ENCODE measurements at regions not wholly inside any gene's neighbourhood (a gene's known extent, or its start where the extent isn't known, plus 50 kb on each side); places are given as distances from the start of the nearest gene placed in this dataset.
A peak's percentile ranks its signal among the peaks of the same experiment; 100 is the strongest.

DNA sequence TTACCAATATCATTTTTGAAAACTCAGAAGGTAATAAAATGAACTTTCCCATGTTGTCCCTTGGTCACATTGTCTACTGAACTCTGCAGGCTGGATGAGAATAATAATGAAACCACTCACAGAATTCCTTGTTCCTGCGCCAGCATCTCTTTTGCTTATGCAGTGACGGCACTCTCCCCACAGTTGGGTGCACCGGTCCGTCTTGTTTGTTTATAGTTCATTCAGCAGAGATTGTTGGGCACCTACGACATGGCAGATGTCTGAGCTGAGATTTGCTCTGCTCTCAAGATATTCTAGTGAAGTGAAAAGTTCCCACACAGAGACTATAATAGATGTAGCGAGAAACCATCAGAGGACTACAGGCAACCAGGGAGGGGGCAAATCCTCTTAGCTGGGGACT is 375.7 kb upstream of the CDH11 start:
- no peak for DNase-seq (ENCODE audit: low spot score)

DNA sequence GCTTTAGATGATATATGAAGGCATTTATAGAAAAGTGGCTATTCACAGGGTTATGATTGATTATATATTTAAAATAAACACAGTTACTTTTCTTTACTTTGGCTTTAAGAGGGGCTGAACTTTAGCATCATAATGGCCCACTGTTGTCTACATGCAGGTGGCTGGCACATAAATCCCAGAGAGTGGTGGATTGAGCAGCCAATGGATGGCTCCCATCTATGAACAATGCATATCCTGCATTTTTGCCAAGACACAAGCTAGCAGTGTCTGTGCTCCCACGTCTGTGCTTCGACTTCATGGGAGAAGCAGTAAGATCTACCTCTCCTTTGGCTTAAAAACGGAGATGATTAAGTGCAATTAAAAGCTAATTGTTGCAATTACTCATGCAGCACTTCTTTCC is 373.2 kb upstream of the CDH11 start:
- no peak for DNase-seq (ENCODE audit: low spot score)

DNA sequence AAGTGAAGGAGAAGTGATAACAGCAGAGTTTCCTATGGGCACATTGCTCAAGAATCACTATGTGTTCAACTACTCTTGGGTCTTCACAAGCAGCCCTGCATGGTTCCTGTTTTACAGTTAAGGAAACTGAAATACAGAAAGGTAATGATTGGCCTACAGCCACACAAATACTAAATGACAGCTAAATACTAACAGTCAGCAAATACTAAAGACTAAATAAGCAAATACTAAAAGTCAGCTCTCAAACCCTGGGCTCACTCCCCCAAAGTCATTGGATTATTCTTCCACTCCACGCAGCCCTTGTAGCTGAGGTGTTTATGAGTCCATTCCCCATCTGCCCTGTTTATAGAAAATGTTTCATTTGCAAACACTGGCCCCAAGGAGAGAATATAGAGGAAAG is 372.7 kb upstream of the CDH11 start:
- no peak for DNase-seq (ENCODE audit: low spot score)

DNA sequence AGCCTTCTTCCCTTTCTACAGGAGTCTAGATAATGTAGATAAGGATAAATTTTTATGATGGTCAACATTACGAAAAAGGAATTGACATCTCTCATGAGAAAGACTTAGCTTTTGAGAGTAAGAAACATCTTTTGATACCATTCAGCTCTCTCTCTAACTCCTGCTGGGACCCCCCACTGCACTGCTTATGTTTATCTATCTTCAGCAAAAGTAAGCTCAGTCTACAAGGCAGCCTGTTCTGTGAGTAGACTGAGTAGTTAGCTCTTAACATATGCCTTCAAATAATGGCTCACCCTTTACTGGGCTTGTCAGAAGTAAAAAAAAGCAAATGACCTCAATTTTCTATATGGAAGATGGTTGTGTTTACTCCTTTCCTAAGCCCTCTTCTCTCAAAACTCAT is 372.2 kb upstream of the CDH11 start:
- DNase-seq (ENCODE audit: low spot score) = no peak

DNA sequence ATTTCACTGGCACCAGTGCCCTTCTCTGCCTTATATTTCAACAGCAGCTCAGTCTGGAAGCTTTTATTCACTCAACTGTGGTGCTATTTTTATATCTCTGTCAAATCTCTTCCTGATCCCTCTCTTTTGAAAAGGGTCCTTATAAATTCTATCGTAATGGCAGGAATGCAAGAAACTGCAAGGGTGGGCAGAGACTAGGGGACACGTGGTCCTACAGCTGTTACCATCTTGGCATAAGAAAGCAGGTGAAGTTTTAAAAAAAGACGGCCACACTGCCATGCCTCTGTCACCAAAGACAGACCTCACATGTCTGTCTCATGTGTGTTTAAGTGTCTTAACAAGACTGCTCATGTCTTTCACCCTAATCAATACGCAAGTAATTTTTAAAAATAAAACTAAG is 368.4 kb upstream of the CDH11 start:
- DNase-seq (ENCODE audit: low spot score) = no peak

DNA sequence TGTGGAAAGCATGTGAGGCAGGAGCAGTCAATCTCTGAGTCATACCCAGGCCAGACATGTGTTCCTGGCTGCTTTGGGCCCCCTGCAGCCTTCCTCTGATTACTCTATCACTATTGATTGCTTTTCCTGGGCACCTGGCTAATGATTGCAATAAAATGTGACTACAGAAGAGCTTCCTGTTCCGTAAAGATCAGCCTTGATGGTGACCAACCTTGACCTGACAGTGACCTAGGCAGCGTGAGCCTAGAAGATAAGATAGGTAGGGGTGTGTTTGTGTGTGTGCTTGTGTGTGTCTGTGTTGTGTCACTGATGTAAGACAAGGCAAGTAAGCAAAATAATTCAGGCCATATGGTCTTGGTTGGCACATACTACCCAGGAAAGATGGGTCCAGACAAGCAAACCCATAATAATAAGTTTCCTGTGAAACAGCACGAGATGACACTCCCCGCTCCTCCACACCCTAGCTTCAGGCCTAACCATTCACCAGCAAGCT is 367.7 kb upstream of the CDH11 start:
- peak; percentile 6 for DNase-seq (ENCODE audit: low spot score)

DNA sequence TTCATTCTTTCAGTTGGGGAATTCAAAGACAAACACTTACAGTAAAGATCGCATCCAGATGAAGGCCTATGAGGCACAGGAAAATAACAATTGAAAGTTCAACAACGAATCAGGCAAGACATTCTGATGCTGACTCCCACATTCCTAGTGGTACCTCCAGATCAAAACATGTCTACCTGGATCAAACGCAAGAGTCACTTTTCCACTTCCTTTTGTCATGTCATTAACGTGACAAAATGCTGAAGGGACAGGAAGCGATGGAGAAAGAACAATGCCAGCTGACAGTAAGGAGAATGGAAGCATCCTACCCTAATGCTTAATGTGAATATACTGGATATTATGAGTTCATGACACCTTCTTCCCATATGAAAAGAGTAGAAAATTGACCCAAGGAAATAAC is 365.4 kb upstream of the CDH11 start:
- DNase-seq (ENCODE audit: low spot score) = no peak

DNA sequence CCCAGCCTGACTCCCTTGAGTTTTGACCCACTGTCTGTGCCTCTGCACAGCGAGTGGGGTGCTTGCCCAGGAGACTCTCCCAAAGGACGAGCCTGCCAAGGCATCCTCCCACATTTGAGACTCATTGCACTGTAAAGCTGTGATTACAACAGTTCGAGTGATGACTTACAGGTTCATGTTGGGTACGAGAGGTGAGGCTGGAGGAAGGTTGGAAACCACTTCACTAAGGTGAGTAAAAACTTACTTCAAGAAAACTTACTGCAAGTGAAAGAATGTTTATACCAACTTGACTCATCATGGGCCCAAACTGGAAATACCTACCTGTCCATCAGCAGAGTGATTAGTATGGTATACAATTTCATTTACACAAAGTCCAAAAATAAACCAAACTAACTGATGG is 360.1 kb upstream of the CDH11 start:
- DNase-seq (ENCODE audit: low spot score) = no peak

DNA sequence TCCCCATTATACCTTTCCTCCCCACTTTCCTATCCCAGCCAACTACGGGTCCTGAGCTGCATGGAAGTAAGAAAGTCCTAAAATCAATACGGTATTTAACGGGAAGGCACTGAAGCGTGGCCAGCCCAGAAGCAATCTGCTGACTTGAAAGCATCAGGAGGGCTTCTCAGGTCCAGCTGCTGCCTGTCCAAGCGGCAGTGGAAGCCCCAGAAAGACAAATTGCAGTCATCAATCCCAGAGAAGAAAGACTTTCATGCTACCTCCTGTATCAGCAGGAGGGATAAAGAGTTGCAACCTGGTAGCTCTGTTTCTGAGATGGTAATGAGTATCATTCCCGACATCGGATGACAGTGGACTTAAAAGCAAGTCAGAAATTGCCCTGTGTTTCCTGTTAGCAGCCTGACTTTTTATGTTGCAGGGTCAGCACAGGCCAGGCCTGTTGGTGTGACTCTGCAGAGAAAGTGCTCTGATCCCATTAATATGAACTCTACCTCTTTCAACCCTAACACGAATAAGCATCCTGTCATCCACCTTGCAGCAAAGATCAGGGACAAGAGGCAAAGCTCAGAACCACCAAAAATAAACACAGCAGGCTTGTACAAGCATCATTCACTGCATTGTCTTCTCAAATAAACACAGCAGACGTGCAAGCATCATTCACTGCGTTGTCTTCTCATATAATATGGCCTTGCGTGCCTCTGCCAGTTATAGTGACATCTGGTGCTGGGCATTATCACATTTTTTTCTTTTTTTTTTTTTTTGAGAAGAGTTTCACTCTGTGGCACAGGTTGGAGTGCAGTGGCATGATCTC is 358.6 kb upstream of the CDH11 start:
- DNase-seq (ENCODE audit: low spot score) = no peak

DNA sequence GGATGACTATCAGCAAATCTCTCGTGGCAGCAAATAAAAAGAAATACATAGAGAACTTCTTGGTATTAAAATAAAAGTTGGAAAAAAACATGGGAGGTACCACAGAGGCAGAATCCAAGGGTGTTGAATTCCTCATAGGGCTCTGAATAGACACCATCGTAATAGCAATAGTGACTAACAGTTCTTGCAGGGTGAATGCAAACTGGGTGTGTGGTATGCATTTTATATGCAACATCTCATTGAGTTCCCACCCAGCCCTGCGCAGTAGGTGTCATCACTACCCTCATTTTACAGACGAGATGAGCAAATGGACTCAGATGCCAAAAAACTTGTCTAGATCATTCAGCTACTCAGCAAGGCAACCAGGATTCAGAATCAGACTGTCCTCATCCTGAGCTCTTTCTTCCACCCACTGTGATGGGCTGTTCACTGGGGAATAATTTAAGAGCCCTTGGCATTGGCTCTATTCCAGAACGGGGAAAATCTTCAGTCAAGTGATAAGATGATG is 354.6 kb upstream of the CDH11 start:
- DNase-seq (ENCODE audit: low spot score) = no peak

DNA sequence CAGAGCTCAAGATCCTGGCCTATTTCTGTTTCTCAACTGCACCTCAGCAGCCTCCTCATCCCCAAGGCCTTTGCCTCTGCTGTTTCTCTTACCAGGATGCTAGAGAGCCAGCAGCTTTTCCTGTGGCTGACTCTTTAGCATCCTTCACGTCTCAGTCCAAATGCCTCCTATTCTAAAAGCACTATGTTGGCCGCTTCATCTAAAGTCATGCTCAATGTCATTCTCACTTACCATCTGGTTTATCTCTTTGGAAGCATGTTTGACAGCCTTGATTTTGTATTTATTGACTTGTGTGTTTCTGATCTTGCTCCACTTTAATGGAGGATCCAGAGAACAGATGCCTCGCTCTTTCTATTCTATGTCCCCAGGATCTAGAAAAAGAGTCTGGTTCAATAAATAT is 351.8 kb upstream of the CDH11 start:
- DNase-seq (ENCODE audit: low spot score) = no peak

DNA sequence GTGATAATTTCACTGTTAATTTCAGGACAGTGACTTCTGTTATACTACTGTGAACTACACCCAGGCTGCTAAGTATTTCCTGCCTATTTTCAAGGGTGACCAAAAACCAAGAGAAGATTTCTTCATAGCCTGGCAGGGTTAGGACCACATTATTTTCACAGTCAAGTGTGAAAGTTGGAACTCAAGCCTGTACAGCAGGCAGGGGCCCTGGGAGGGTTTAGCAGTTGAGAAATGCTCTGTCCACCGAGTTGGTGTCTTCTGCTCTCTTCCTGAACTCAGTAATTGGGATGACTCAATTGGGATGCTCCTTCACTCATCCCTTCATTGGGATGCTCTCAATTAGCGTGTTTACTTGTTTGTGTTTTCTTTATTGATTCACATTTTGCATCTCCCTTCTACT is 347.3 kb upstream of the CDH11 start:
- no peak for DNase-seq (ENCODE audit: low spot score)

DNA sequence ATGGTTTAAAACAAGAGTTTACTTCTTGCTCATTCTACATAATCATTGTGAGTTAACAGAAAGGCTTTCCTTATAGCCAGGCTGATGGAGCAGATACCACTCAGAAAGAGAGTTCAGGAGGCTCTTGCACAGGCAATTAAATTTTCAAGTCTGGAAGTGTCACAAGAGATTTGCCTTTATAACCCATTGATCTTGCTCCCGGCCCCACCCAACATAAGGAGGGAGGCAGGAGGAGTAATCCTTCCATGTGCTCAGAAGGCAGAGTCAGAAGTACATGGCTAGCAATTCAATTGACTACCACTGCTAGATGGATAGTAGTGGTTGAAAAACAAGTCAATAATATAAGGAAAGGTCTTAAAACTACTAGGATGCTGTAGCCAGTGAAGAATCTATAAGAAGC is 346.3 kb upstream of the CDH11 start:
- DNase-seq (ENCODE audit: low spot score) = no peak

DNA sequence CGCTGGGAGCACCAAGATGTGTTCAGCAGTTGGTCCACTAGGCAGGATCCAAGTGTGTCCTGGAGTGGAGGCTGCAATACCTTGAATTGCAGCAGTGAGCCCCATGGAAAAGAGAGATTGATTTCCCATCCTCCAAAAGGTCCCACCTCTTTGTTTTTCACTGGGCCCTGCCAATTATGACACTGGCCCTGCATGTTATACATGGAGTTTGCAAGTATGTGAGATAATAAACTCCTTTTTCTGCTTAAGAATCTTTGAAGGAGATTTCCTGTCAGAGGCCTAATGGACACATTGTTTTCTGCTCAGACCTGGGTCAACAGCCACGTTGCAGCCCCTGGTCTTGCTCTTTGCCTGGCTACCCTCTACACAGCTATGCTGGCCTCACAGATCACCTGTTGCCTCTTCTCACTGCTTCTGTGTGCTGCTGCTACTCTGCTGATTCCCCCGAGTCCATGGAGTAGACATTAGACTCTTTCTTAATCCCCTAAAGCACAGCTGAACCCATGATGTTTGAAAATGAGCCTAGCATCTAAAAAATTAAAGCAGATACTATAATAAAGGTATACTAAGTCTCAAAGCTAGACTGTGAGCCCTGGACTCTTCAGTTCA is 341.9 kb upstream of the CDH11 start:
- no peak for DNase-seq (ENCODE audit: low spot score)

DNA sequence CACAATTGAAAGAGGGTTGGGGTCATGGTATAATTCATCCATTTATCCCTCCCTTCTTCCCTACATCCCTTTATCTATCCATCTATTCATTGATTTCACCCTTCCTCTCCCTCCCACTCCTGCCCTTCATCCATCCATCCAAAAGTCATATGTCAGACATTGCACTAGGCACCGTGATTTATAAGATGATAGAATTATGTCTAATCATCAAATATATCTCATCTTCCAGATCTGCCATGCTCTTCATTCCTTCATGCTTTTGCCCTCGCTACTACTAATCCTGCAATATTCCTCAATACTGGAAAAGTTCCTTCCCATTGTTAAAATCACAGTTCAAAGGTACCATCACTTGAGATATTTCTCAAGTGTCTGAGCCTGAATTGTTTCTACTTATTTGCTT is 335.2 kb upstream of the CDH11 start:
- DNase-seq (ENCODE audit: low spot score) = no peak

DNA sequence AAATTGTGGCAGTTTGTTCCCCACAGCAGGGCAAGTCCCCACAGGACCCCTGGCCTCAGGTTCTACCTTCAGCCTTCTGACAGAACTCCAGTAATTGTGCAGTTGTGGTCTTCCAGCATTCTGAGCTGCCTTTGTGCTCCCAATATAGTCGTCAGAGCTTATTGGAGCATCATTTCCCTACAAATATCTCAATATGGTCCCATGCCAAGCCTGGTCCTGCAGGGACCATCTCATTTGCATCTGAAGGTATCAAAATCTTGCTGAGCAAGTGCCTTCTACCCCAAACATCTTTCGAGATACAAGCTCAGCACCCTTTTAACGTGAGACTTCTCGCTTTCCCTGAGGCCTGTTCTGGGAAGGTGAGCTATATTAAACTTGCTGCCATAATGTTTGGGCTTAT is 333.9 kb upstream of the CDH11 start:
- no peak for DNase-seq (ENCODE audit: low spot score)

DNA sequence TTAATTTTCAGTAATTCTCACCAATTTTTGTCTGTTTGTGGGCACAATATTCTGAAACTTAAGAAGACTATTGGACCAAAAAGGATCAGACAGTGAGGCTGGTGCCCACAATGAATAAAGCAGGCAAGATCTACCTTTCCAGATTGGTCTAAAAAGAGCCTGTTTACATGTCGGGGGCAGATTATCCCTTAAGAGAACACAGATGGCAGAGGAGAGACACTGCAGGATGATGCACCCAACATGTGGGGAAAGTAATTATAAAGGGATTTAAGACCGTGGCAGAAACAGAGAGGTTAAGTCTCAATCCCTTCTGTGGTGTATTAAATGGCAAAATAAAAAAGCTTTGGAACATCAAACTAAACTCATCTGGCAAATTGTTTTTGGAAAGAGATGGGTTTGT is 331.8 kb upstream of the CDH11 start:
- no peak for DNase-seq (ENCODE audit: low spot score)

DNA sequence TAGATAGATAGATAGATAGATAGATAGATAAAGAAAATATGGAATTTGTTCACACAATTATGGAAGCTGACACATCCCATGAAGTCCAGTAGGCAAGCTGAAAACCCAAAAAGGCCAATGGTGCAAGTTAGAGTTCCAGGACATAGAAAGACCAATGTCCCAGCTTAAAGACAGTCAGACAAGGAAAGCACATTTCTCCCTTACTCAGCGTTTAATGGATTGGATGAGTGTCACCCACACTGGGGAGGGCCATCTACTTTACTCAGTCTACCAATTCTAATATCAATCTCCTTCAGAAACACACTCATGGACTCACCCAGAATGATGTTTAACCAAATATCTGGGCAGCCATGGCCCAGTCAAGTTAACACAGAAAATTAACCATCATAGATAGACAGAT is 327.7 kb upstream of the CDH11 start:
- DNase-seq (ENCODE audit: low spot score) = no peak

DNA sequence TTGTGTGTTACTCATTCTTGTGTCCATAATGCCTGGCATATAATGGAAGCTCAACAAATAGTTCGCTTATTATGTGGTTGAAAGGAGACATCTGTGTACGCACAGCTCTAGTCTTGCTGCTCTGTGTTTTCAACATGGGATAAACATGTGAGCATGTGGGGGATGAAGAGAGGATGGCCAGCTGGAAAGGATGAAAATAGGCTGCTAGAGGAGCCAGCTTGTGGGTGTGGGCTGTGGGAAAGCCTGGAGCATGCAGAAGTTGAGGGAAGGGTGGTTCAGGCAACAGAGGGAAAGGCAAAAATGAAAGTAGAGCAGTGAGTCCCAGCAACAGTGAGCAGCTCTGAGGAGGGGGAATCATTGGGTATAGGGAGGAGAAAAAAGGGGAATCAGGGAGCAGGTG is 324.6 kb upstream of the CDH11 start:
- no peak for DNase-seq (ENCODE audit: low spot score)

DNA sequence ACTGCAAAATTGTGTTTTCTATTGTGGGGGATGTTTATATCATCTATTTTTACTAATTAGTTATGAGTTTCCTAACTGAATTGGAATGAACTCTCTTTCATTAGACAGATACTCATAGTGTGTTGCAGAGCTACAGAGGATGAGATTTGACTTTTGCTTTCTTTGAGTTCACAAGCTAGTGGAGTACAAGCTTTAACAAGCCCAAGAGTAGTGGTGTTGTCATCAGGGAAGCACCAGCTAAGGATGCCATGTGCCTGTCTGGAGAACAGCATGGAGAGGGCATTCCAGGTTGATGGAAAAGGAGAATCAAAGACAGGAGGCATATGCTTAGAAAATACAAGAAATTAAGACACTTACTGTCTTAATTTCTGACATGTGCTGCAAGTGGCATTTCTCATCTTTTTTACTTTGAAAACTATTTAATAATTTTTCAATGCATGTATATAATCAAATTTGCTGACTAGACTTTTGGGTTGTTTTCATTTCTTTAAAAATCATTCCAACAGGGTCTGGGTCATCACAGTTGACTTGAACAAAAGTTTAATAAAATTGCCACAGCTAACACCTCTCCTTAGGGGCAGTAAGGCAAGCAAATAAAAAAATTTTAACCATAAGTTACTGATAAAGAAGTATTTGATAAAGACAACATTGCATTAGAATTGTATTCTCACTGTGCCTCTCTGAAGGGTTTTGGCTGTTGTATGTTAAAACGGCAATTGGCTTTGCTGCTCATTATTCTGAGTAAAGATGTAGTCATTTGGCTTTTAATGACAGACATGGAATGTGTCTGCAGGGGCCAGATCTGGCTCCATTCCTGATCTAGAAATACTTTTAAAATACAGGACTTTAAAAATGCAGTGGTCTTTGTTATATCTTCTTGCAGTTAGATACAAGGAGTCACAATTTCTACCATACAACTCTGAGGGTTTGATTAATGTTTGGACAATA is 323.7 kb upstream of the CDH11 start:
- DNase-seq (ENCODE audit: low spot score) = no peak

DNA sequence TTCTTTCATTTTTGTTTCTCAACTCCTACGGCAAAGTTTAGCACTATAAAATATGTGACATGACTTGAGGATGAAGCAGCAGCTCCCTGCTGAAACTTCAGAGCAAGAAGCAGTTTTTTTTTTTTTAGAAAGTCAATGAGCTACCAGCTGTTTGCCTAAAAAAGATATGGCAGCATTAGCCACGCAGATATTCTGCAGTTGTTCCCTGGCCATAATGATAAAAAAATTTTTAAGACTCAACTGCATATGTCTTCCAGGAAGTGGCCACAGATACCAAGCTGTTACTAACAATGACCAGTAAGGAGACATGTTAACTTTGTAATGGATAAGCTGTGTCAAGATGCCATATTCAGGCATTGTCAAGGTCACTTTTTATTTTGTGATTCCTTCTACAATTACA is 319.6 kb upstream of the CDH11 start:
- DNase-seq (ENCODE audit: low spot score) = no peak

DNA sequence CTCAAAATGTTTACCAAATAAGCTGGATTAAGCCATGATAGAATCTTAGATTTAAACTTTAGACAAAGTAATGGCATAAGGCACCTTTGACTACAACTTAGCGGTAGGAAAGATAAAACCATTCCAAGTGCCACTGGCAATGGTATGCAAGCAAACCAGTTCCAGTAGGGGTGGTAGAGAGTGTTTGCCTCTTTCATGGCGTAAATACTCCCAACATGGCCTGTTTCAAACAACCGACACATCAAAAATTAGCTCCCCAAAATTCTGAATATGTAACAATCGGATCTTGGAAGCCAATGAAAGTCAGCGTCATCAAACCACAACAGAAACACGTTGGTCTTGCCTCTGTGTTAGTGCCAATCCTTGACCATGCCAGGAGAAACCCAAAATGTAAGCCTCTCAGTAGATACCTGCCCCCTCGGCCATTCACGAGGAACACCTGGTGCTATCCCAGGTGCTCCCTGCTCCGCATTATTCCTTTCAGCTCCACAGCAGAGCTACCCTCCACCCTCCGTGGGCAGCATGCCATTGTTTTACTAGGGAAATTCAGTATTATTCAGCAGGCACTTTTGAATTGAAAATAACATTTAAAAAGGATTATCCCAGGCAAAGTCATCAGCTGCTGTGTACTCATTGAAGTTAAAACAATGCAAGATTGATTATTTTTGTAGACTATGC is 307.8 kb upstream of the CDH11 start:
- no peak for DNase-seq (ENCODE audit: low spot score)
